Breast epithelium (tissue), 4 donors: ENCODE measurements at regions not wholly inside any gene's neighbourhood (a gene's known extent, or its start where the extent isn't known, plus 50 kb on each side); places are given as distances from the start of the nearest gene placed in this dataset.

Experiments used
- DNase-seq, 2 donors: peaks; one replicate each; pipeline ENCODE4 v3.0.0-alpha.2; 2019; ENCODE audit warnings: low spot score in 2 of 2
- H3K27ac ChIP-seq, 2 donors: fragments of 200-600 bp; sonication (generic) in 1 of 2; one replicate each; pipeline ENCODE4 v1.5.1; 2016 to 2019; ENCODE audit warnings: mild to moderate bottlenecking in 1 of 2
- H3K27me3 ChIP-seq, 2 donors: fragments of 200-600 bp; sonication (generic) in 1 of 2; one replicate each; pipeline versions ENCODE4 v1.5.1 to v1.6.0; 2017 to 2019; ENCODE audit warnings: control low read depth in 1 of 2, mild to moderate bottlenecking in 1 of 2
- H3K36me3 ChIP-seq: fragments of 200-600 bp; one replicate; pipeline ENCODE4 v1.5.1; 2019
- H3K4me1 ChIP-seq, 2 donors: fragments of 200-600 bp; sonication (generic); one replicate each; pipeline ENCODE4 v1.5.1; 2016 to 2019; ENCODE audit warnings: control low read depth in 1 of 2
- H3K4me3 ChIP-seq, 3 donors: fragments of 200-600 bp; sonication (generic); 1 replicate in 2 of 3; 2 replicates in 1 of 3; pipeline ENCODE4 v1.5.1; 2016 to 2019; ENCODE audit warnings: mild to moderate bottlenecking in 3 of 3, moderate library complexity in 2 of 3
- H3K9me3 ChIP-seq, 2 donors: fragments of 200-600 bp; sonication (generic) in 1 of 2; one replicate each; pipeline ENCODE4 v1.5.1; 2016 to 2019; ENCODE audit warnings: control low read depth in 1 of 2
- POLR2A ChIP-seq: fragments of 450-650 bp; IDR thresholded peaks from one replicate; pipeline ENCODE4 v1.6.1; 2016; ENCODE audit warnings: antibody characterized with exemption, mild to moderate bottlenecking, moderate library complexity
- POLR2AphosphoS5 ChIP-seq, 3 donors: sonication (generic); formaldehyde crosslinking; IDR thresholded peaks; one replicate each; pipeline ENCODE4 v1.6.1; 2017; ENCODE audit warnings: antibody characterized with exemption in 3 of 3
- intact Hi-C: fragments of 100-400 bp; cut with DNase I; formaldehyde crosslinking; loops from one replicate; pipeline ENCODE4 v1.15.1; 2023; ENCODE audit warnings: low total_unique reads
- TF ChIP-seq, protein P1 (sequence below), 3 donors: fragments of 450-650 bp; IDR thresholded peaks; one replicate each; pipeline ENCODE4 v1.5.1; 2016 to 2017; ENCODE audit warnings: antibody characterized with exemption in 3 of 3, mild to moderate bottlenecking in 3 of 3, moderate library complexity in 3 of 3

DNA sequence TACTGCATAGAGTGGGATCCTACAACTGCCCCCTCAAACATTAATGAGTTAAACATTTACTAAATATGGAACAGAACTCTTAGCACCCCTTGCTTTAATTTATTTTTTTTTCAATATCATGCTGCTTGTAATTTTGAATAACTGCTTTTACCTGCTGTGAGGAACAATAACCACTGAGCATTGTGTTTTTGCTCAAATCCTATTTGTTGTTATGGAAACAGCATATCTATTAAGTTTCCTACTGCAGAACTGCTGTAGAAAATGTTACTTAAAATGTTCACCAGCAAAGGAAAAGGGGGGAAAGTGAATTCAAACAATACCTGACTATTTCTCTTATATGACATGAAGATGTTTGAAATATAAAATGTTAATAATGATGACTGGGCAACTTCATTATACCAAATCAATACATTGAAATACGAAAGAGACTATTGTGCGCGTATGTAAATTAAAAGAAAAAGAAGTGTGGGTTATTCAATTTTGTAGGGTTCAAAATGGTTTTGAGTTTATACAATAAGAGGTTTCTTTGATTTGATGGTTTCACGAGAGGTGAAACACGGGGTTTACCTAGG is 1043.8 kb upstream of the NUDT12 start:
- Histone ChIP-seq H3K36me3 (no peaks in the 10 kb centered on the region), H3K4me3 (no peak overlapping the region), H3K4me1 (no peaks in the 10 kb centered on the region), H3K9me3 (no peaks in the 10 kb centered on the region), H3K27me3 (no peaks in the 10 kb centered on the region), H3K27ac (no peak overlapping the region)
- no peak for DNase-seq
- intact Hi-C loops: loop anchor here (5.0 kb wide), 1 partner anchor 184 kb away; no protein-coding TSS in a partner anchor
- TF ChIP-seq, protein P1, sequence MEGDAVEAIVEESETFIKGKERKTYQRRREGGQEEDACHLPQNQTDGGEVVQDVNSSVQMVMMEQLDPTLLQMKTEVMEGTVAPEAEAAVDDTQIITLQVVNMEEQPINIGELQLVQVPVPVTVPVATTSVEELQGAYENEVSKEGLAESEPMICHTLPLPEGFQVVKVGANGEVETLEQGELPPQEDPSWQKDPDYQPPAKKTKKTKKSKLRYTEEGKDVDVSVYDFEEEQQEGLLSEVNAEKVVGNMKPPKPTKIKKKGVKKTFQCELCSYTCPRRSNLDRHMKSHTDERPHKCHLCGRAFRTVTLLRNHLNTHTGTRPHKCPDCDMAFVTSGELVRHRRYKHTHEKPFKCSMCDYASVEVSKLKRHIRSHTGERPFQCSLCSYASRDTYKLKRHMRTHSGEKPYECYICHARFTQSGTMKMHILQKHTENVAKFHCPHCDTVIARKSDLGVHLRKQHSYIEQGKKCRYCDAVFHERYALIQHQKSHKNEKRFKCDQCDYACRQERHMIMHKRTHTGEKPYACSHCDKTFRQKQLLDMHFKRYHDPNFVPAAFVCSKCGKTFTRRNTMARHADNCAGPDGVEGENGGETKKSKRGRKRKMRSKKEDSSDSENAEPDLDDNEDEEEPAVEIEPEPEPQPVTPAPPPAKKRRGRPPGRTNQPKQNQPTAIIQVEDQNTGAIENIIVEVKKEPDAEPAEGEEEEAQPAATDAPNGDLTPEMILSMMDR (IDR thresholded peaks at IDR 0.05): no peak
- TF ChIP-seq POLR2AphosphoS5 (IDR thresholded peaks at IDR 0.05) (no peak), POLR2A (no peak)

DNA sequence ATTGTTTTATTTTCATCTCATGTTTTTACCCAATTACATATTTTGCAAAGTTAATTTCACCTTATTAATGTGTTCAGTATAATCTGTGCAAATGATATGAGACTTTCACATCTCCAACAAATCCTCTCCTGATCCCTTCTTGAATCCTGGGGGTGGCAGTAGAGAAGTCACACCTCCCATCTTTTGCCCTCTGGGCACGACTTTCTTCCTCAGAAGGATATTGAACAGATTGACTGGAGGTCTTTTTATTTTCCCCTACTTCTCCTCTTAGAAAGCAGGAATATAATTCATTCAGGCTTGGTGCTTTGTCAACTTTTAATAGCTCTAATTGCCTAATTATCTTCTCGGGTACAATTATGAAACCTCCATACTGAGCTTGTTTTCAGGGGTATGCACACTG is 1037.1 kb upstream of the NUDT12 start:
- Histone ChIP-seq H3K9me3 (peaks cover 0 to 9% of the 10 kb centered on the region in 2 donors), H3K4me3 (no peak overlapping the region), H3K27me3 (no peaks in the 10 kb centered on the region), H3K27ac (no peak overlapping the region), H3K4me1 (no peaks in the 10 kb centered on the region), H3K36me3 (no peaks in the 10 kb centered on the region)
- intact Hi-C loops: loop anchor here (2.0 kb wide), 1 partner anchor 17 kb away; no protein-coding TSS in a partner anchor
- DNase-seq: no peak
- TF ChIP-seq, protein P1 (IDR thresholded peaks at IDR 0.05): no peak
- no peak for TF ChIP-seq POLR2A
- TF ChIP-seq POLR2AphosphoS5 (IDR thresholded peaks at IDR 0.05): no peak

DNA sequence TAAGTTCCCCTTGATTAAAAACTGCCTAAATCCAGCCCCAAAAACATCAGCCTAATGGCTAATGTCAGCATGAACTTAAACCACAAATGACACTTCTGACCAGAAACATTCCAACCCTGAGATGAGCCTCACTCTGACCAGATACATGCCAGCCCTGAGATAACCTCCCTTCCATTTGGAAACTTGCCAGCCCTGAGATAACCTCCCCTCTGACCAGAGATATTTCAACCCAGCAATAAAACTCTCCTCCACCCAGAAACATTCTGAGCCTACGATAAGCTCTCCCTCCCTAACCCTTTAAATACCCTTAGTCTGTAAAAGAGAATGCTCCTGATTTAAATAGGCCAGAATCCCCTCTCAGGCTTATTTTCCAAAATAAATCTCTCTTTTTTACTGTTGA is 1035.7 kb upstream of the NUDT12 start:
- no peak for DNase-seq
- TF ChIP-seq, protein P1 (IDR thresholded peaks at IDR 0.05): no peak
- TF ChIP-seq POLR2A (no peak), POLR2AphosphoS5 (IDR thresholded peaks at IDR 0.05) (no peak)
- Histone ChIP-seq H3K27me3 (no peaks in the 10 kb centered on the region), H3K36me3 (no peaks in the 10 kb centered on the region), H3K4me1 (no peaks in the 10 kb centered on the region), H3K4me3 (no peak overlapping the region), H3K9me3 (peaks cover 0 to 11% of the 10 kb centered on the region in 2 donors), H3K27ac (no peak overlapping the region)
- intact Hi-C loops: no loop called here

DNA sequence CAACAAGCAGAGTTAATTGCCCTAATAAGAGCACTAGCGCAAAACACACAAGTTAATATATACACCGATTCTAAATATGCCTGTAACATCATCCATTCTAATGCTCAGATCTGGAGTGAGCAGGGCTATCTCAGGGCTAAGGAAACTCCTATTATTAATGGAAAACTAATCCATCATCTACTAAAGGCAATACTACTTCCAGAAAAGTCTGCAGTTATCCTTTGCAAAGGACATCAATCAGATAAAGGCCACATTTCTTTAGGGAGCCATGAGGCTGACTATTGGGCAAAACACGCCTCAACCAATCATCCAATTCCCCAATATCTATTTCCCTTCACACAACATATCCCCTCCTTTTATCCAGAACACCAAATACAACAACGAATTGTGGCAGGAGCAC is 1032.3 kb upstream of the NUDT12 start:
- no peak for DNase-seq
- Histone ChIP-seq H3K27me3 (no peaks in the 10 kb centered on the region), H3K4me3 (no peak overlapping the region), H3K4me1 (no peaks in the 10 kb centered on the region), H3K36me3 (no peaks in the 10 kb centered on the region), H3K27ac (no peak overlapping the region), H3K9me3 (peaks cover 0 to 11% of the 10 kb centered on the region in 2 donors)
- intact Hi-C loops: no loop called here
- TF ChIP-seq POLR2AphosphoS5 (IDR thresholded peaks at IDR 0.05) (no peak), POLR2A (no peak)
- TF ChIP-seq, protein P1 (IDR thresholded peaks at IDR 0.05): no peak

DNA sequence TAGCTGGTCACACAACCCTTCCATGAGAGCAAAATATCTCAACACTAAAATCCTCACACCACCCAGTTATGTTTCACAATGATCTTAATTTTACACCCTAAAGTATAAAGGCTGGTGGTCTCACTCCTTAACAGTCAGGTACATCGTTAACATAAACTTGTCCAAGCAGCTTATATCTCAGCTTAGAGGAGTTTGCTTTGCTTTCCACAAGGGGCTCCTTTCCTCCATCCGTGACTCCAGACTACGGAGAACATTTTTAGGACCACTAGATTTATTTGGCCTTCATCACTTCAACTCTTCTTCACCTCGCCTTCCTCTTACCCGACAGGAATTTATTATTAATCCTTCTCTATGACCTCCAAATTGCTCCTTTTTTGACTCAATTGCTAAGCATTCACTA is 1014.1 kb upstream of the NUDT12 start:
- TF ChIP-seq POLR2AphosphoS5 (IDR thresholded peaks at IDR 0.05): no peak
- TF ChIP-seq, protein P1 (IDR thresholded peaks at IDR 0.05): no peak
- no peak for TF ChIP-seq POLR2A
- H3K4me1 ChIP-seq: no peaks in the 10 kb centered on the region
- no peaks in the 10 kb centered on the region for H3K27me3 ChIP-seq
- H3K9me3 ChIP-seq: no peaks in the 10 kb centered on the region
- intact Hi-C loops: no loop called here
- no peak overlapping the region for H3K27ac ChIP-seq
- no peak overlapping the region for H3K4me3 ChIP-seq
- no peak for DNase-seq
- no peaks in the 10 kb centered on the region for H3K36me3 ChIP-seq
